Neural cell (in vitro differentiated cells): ENCODE measurements at regions not wholly inside any gene's neighbourhood (a gene's known extent, or its start where the extent isn't known, plus 50 kb on each side); places are given as distances from the start of the nearest gene placed in this dataset.

Experiments used
- H2AFZ ChIP-seq: fragments of 200-600, 300-800 bp; sonication (generic), shearing (Covaris generic); 2 replicates; pipeline ENCODE4 v1.6.0; 2014; ENCODE audit warnings: low read depth, mild to moderate bottlenecking, antibody characterized with exemption, low read length, moderate library complexity
- H3F3A ChIP-seq: fragments of 200-600 bp; shearing (Covaris generic); 2 replicates; pipeline ENCODE4 v1.6.1; 2016; ENCODE audit warnings: mild to moderate bottlenecking, moderate library complexity, mixed read lengths, antibody characterized with exemption, low read length; ENCODE audit not compliant: insufficient read depth, poor library complexity, severe bottlenecking
- H3K27ac ChIP-seq: fragments of 200-600, 300-800 bp; sonication (generic), shearing (Covaris generic); 2 replicates; pipeline ENCODE4 v1.5.1; 2014; ENCODE audit warnings: mild to moderate bottlenecking, low read length, moderate library complexity
- H3K27me3 ChIP-seq: fragments of 300-800, 200-600 bp; sonication (generic), shearing (Covaris generic); 2 replicates; pipeline ENCODE4 v1.6.0; 2014; ENCODE audit warnings: mild to moderate bottlenecking, low read depth, low read length, moderate library complexity; ENCODE audit not compliant: insufficient read depth
- H3K36me3 ChIP-seq: fragments of 300-800, 200-600 bp; sonication (generic), shearing (Covaris generic); 2 replicates; pipeline ENCODE4 v1.5.1; 2014; ENCODE audit warnings: mild to moderate bottlenecking, antibody characterized with exemption, low read length, moderate library complexity; ENCODE audit not compliant: insufficient read depth
- H3K4me2 ChIP-seq: fragments of 300-800, 200-600 bp; sonication (generic), shearing (Covaris generic); 2 replicates; pipeline ENCODE4 v1.6.0; 2014; ENCODE audit warnings: mild to moderate bottlenecking, low read length
- H3K4me3 ChIP-seq: fragments of 300-800, 200-600 bp; sonication (generic), shearing (Covaris generic); 2 replicates; pipeline ENCODE4 v1.5.1; 2014; ENCODE audit warnings: mild to moderate bottlenecking, low read length, moderate library complexity
- H3K79me2 ChIP-seq: fragments of 200-600 bp; shearing (Covaris generic); replicated peaks from 2 replicates; pipeline ENCODE4 v1.6.0; 2014; ENCODE audit warnings: mild to moderate bottlenecking, low read length, moderate library complexity; ENCODE audit not compliant: insufficient read depth
- H3K9ac ChIP-seq: fragments of 300-800, 200-600 bp; sonication (generic), shearing (Covaris generic); 2 replicates; pipeline ENCODE4 v1.6.1; 2016; ENCODE audit warnings: mild to moderate bottlenecking, low read length, mixed read lengths
- H3K9me2 ChIP-seq: fragments of 200-600 bp; shearing (Covaris generic); 2 replicates; pipeline ENCODE4 v1.6.1; 2016; ENCODE audit warnings: mild to moderate bottlenecking, low read length, mixed read lengths; ENCODE audit not compliant: insufficient read depth
- H3K9me3 ChIP-seq: fragments of 200-600, 300-800 bp; sonication (generic), shearing (Covaris generic); 2 replicates; pipeline ENCODE4 v1.6.1; 2016; ENCODE audit warnings: mild to moderate bottlenecking, mixed run types, low read length, moderate library complexity, mixed read lengths
- H4K20me1 ChIP-seq: fragments of 200-600 bp; shearing (Covaris generic); 2 replicates; pipeline ENCODE4 v1.6.1; 2016; ENCODE audit warnings: mild to moderate bottlenecking, mixed run types; ENCODE audit not compliant: insufficient read depth
- EP300 ChIP-seq: fragments of 450-650 bp; conservative IDR thresholded peaks from 2 replicates; pipeline ENCODE4 v1.6.1; 2014; ENCODE audit warnings: antibody characterized with exemption, mild to moderate bottlenecking, moderate library complexity; ENCODE audit not compliant: poor library complexity, severe bottlenecking
- EZH2 ChIP-seq: fragments of 200-600, 300-800 bp; shearing (Covaris generic), sonication (generic); IDR thresholded peaks from 2 replicates; pipeline ENCODE4 v1.6.1; 2014; ENCODE audit warnings: antibody characterized with exemption, low read length, borderline replicate concordance, mild to moderate bottlenecking; ENCODE audit not compliant: insufficient read depth, poor library complexity, severe bottlenecking
- MXI1 ChIP-seq: fragments of 450-650 bp; conservative IDR thresholded peaks from 2 replicates; pipeline ENCODE4 v1.6.1; 2014; ENCODE audit warnings: antibody characterized with exemption, mild to moderate bottlenecking; ENCODE audit not compliant: poor library complexity, severe bottlenecking
- POLR2AphosphoS5 ChIP-seq: IDR thresholded peaks from 2 replicates; pipeline ENCODE4 v1.6.1; 2012
- RAD21 ChIP-seq: fragments of 450-650 bp; conservative IDR thresholded peaks from 2 replicates; pipeline ENCODE4 v1.6.1; 2014; ENCODE audit warnings: antibody characterized with exemption, mild to moderate bottlenecking, moderate library complexity
- SMC3 ChIP-seq: fragments of 450-650 bp; conservative IDR thresholded peaks from 2 replicates; pipeline ENCODE4 v1.6.1; 2014; ENCODE audit warnings: antibody characterized with exemption, mild to moderate bottlenecking, moderate library complexity; ENCODE audit not compliant: poor library complexity
- TAF1 ChIP-seq: IDR thresholded peaks from 2 replicates; pipeline ENCODE4 v1.6.1; 2012; ENCODE audit warnings: low read depth
- TF ChIP-seq, protein P1 (sequence below): fragments of 450-650 bp; IDR thresholded peaks from 2 replicates; pipeline ENCODE4 v1.5.1; 2014; ENCODE audit warnings: antibody characterized with exemption, mild to moderate bottlenecking, moderate library complexity; ENCODE audit not compliant: poor library complexity, severe bottlenecking
- TF ChIP-seq, protein P2 (sequence below): IDR thresholded peaks from 2 replicates; pipeline ENCODE4 v1.6.1; 2012; ENCODE audit warnings: borderline replicate concordance

- H3K9ac ChIP-seq, result no peak overlapping the region
- H3K9me2 ChIP-seq, result no peaks in the 10 kb centered on the region
- no peaks in the 10 kb centered on the region for H3K27me3 ChIP-seq
- H2AFZ ChIP-seq, result no peak overlapping the region
- TF ChIP-seq, protein P1, sequence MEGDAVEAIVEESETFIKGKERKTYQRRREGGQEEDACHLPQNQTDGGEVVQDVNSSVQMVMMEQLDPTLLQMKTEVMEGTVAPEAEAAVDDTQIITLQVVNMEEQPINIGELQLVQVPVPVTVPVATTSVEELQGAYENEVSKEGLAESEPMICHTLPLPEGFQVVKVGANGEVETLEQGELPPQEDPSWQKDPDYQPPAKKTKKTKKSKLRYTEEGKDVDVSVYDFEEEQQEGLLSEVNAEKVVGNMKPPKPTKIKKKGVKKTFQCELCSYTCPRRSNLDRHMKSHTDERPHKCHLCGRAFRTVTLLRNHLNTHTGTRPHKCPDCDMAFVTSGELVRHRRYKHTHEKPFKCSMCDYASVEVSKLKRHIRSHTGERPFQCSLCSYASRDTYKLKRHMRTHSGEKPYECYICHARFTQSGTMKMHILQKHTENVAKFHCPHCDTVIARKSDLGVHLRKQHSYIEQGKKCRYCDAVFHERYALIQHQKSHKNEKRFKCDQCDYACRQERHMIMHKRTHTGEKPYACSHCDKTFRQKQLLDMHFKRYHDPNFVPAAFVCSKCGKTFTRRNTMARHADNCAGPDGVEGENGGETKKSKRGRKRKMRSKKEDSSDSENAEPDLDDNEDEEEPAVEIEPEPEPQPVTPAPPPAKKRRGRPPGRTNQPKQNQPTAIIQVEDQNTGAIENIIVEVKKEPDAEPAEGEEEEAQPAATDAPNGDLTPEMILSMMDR, result no peak
- TF ChIP-seq SMC3 (no peak), TAF1 (no peak), RAD21 (no peak)
- TF ChIP-seq, protein P2, sequence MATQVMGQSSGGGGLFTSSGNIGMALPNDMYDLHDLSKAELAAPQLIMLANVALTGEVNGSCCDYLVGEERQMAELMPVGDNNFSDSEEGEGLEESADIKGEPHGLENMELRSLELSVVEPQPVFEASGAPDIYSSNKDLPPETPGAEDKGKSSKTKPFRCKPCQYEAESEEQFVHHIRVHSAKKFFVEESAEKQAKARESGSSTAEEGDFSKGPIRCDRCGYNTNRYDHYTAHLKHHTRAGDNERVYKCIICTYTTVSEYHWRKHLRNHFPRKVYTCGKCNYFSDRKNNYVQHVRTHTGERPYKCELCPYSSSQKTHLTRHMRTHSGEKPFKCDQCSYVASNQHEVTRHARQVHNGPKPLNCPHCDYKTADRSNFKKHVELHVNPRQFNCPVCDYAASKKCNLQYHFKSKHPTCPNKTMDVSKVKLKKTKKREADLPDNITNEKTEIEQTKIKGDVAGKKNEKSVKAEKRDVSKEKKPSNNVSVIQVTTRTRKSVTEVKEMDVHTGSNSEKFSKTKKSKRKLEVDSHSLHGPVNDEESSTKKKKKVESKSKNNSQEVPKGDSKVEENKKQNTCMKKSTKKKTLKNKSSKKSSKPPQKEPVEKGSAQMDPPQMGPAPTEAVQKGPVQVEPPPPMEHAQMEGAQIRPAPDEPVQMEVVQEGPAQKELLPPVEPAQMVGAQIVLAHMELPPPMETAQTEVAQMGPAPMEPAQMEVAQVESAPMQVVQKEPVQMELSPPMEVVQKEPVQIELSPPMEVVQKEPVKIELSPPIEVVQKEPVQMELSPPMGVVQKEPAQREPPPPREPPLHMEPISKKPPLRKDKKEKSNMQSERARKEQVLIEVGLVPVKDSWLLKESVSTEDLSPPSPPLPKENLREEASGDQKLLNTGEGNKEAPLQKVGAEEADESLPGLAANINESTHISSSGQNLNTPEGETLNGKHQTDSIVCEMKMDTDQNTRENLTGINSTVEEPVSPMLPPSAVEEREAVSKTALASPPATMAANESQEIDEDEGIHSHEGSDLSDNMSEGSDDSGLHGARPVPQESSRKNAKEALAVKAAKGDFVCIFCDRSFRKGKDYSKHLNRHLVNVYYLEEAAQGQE, result no peak
- no peak overlapping the region for H3K27ac ChIP-seq
- no peaks in the 10 kb centered on the region for H3K9me3 ChIP-seq
- no peaks in the 10 kb centered on the region for H3K36me3 ChIP-seq
- H3K4me3 ChIP-seq, result no peak overlapping the region
- H3K4me2 ChIP-seq, result no peak overlapping the region
- H4K20me1 ChIP-seq, result no peaks in the 10 kb centered on the region
- H3F3A ChIP-seq, result no peaks in the 10 kb centered on the region
- H3K79me2 ChIP-seq, result no peaks in the 10 kb centered on the region
Observed at GRCh38 chr4:152024881-152025280, 264.1 kb upstream of the GATB start.

DNA sequence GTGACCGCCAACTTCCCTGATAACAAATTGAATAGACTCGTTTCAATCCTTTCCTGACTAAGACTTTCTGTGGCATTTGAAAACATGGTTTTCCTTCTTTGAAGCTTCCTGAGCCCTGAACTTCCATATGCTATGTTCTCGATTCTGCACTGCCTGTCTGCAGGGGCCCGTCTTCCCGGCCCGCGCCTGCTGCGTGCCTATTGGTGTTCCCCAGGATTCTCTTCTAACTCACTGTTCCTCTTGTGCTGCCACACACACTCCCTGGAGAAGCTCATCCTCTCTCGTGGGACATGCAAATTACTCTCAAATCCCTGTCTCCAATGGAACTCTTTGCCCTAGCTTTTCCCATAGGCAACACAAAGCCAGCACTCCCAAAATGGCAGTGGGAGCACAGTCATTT is 262.9 kb upstream of the GATB start:
- Histone ChIP-seq H3K27ac (no peak overlapping the region), H3K4me3 (no peak overlapping the region)

More for the DNA sequence above, 262.9 kb upstream of the GATB start:
- no peaks in the 10 kb centered on the region for H3K36me3 ChIP-seq
- no peaks in the 10 kb centered on the region for H3K9me3 ChIP-seq
- no peak overlapping the region for H3K4me2 ChIP-seq
- H3K9ac ChIP-seq, result no peak overlapping the region
- no peaks in the 10 kb centered on the region for H3K9me2 ChIP-seq
- no peaks in the 10 kb centered on the region for H4K20me1 ChIP-seq
- H3K79me2 ChIP-seq, result no peaks in the 10 kb centered on the region
- no peaks in the 10 kb centered on the region for H3F3A ChIP-seq
- no peak overlapping the region for H2AFZ ChIP-seq
- no peaks in the 10 kb centered on the region for H3K27me3 ChIP-seq
- TF ChIP-seq MXI1 (no peak), EP300 (no peak), SMC3 (no peak), RAD21 (no peak), TAF1 (no peak), POLR2AphosphoS5 (no peak), EZH2 (no peak)
- TF ChIP-seq, protein P1, result no peak
- TF ChIP-seq, protein P2, result no peak
